Amniotic stem cell (primary cell): ENCODE measurements at regions not wholly inside any gene's neighbourhood (a gene's known extent, or its start where the extent isn't known, plus 50 kb on each side); places are given as distances from the start of the nearest gene placed in this dataset.
"Not testable (repeated sequence)": the region's sequence is repeated elsewhere in the genome, so short reads cannot be mapped to it uniquely, and the experiment has no call there.

ENCODE experiments used
- DNase-seq: peaks from one replicate; lab custom pipeline; 2025; lab: John Stamatoyannopoulos, UW

- no peak for DNase-seq
Measured at GRCh38 chr9:113665064-113665463, 201.5 kb downstream of the RGS3 start.

- DNase-seq: no peak
Measured at GRCh38 chr9:113665756-113666155, 202.2 kb downstream of the RGS3 start.

- no peak for DNase-seq
Measured at GRCh38 chr9:113668061-113668460, 204.5 kb downstream of the RGS3 start.

GRCh38 chr9:113669522-113670115 is 206.1 kb downstream of the RGS3 start:
- DNase-seq: no peak

GRCh38 chr9:113673726-113674125 is 202.4 kb upstream of the ZNF618 start:
- no peak for DNase-seq

GRCh38 chr9:113674436-113674835 is 201.7 kb upstream of the ZNF618 start:
- DNase-seq: no peak

- peak; percentile 92 for DNase-seq
Measured at GRCh38 chr9:113675475-113675941, 200.6 kb upstream of the ZNF618 start.

GRCh38 chr9:113677057-113677456 is 199.1 kb upstream of the ZNF618 start:
- no peak for DNase-seq

- DNase-seq: no peak
Measured at GRCh38 chr9:113677569-113677968, 198.5 kb upstream of the ZNF618 start.

- no peak for DNase-seq
Measured at GRCh38 chr9:113678119-113678858, 197.8 kb upstream of the ZNF618 start.

- DNase-seq: no peak
Measured at GRCh38 chr9:113678859-113679256, 197.3 kb upstream of the ZNF618 start.

- peak; percentile 26 for DNase-seq
Measured at GRCh38 chr9:113682297-113682771, 193.8 kb upstream of the ZNF618 start.

GRCh38 chr9:113685636-113686035 is 190.5 kb upstream of the ZNF618 start:
- not testable (repeated sequence) for DNase-seq

- DNase-seq: no peak
Measured at GRCh38 chr9:113687107-113687679, 188.9 kb upstream of the ZNF618 start.

- no peak for DNase-seq
Measured at GRCh38 chr9:113687680-113688371, 188.3 kb upstream of the ZNF618 start.

- DNase-seq: no peak
Measured at GRCh38 chr9:113690055-113690740, 185.9 kb upstream of the ZNF618 start.

- no peak for DNase-seq
Measured at GRCh38 chr9:113692256-113692655, 183.9 kb upstream of the ZNF618 start.

- DNase-seq: no peak
Measured at GRCh38 chr9:113694912-113695311, 181.2 kb upstream of the ZNF618 start.

GRCh38 chr9:113695440-113695851 is 180.7 kb upstream of the ZNF618 start:
- DNase-seq: no peak

GRCh38 chr9:113695901-113696300 is 180.2 kb upstream of the ZNF618 start:
- no peak for DNase-seq

- DNase-seq: no peak
Measured at GRCh38 chr9:113701774-113702755, 174.0 kb upstream of the ZNF618 start.
